AG09319 (cell line): ENCODE measurements at regions not wholly inside any gene's neighbourhood (a gene's known extent, or its start where the extent isn't known, plus 50 kb on each side); places are given as distances from the start of the nearest gene placed in this dataset.

ENCODE experiments used
- DNase-seq: peaks from one replicate; pipeline ENCODE4 v3.0.0-alpha.2; 2010; ENCODE audit warnings: low read depth; ENCODE audit errors: extremely low read depth
- CTCF ChIP-seq: IDR thresholded peaks from 2 replicates; pipeline ENCODE4 v1.5.1; 2011; ENCODE audit warnings: low read depth, mild to moderate bottlenecking, inconsistent platforms, low read length, moderate library complexity

- DNase-seq, result no peak
- no peak for TF ChIP-seq CTCF
Observed at GRCh38 chr4:187426511-187426910, 569.1 kb upstream of the ZFP42 start.

- TF ChIP-seq CTCF, result no peak
- no peak for DNase-seq
Observed at GRCh38 chr4:187432310-187432709, 563.3 kb upstream of the ZFP42 start.

- TF ChIP-seq CTCF, result no peak
Observed at GRCh38 chr4:187433141-187433540, 562.4 kb upstream of the ZFP42 start.

GRCh38 chr4:187436251-187436650 lies 559.3 kb upstream of the ZFP42 start:
- no peak for DNase-seq
- TF ChIP-seq CTCF, result no peak

More at GRCh38 chr4:187433141-187433540, 562.4 kb upstream of the ZFP42 start:
- no peak for DNase-seq

- no peak for TF ChIP-seq CTCF
- no peak for DNase-seq
Observed at GRCh38 chr4:187444061-187444460, 551.5 kb upstream of the ZFP42 start.

- DNase-seq, result no peak
- no peak for TF ChIP-seq CTCF
Observed at GRCh38 chr4:187449702-187450101, 545.9 kb upstream of the ZFP42 start.

- DNase-seq, result no peak
- TF ChIP-seq CTCF, result no peak
Observed at GRCh38 chr4:187451776-187452175, 543.8 kb upstream of the ZFP42 start.
